DND-41 (cell line): ENCODE measurements at regions not wholly inside any gene's neighbourhood (a gene's known extent, or its start where the extent isn't known, plus 50 kb on each side); places are given as distances from the start of the nearest gene placed in this dataset.
"Not testable (repeated sequence)": the region's sequence is repeated elsewhere in the genome, so short reads cannot be mapped to it uniquely, and the experiment has no call there.

ENCODE experiments used
- ATAC-seq: fragments of 200-7000 bp; cut with Tn5 transposase; 3 replicates; pipeline ENCODE4 v1.9.1; 2021; ENCODE audit warnings: low read depth; ENCODE audit not compliant: insufficient read depth
- DNase-seq: peaks from one replicate; pipeline ENCODE4 v3.0.0-alpha.2; 2020
- H2AFZ ChIP-seq: 2 replicates; pipeline ENCODE4 v1.6.0; 2012; ENCODE audit warnings: low read depth, low read length
- H3K27ac ChIP-seq: 2 replicates; pipeline ENCODE4 v1.5.1; 2012; ENCODE audit warnings: low read length, inconsistent platforms
- H3K27me3 ChIP-seq: fragments of 200-600 bp; sonication (generic); 2 replicates; pipeline ENCODE4 v1.6.0; 2012; ENCODE audit warnings: low read length, mild to moderate bottlenecking, inconsistent platforms; ENCODE audit not compliant: insufficient read depth, poor library complexity
- H3K36me3 ChIP-seq: 2 replicates; pipeline ENCODE4 v1.5.1; 2012; ENCODE audit warnings: low read length, inconsistent platforms; ENCODE audit not compliant: insufficient read depth
- H3K4me1 ChIP-seq: 2 replicates; pipeline ENCODE4 v1.5.1; 2012; ENCODE audit warnings: mild to moderate bottlenecking, low read length; ENCODE audit not compliant: insufficient read depth
- H3K4me2 ChIP-seq: 2 replicates; pipeline ENCODE4 v1.6.0; 2012; ENCODE audit warnings: mild to moderate bottlenecking, moderate library complexity, low read length, inconsistent platforms; ENCODE audit not compliant: insufficient read depth
- H3K4me3 ChIP-seq, 2 experiments: fragments of 200-600 bp in 1 of 2; shearing (Covaris generic) in 1 of 2; 2 replicates each; pipeline ENCODE4 v1.5.1; 2012 to 2016; ENCODE audit warnings: inconsistent platforms in 2 of 2, low read length in 2 of 2, mild to moderate bottlenecking in 2 of 2, low read depth in 1 of 2, moderate library complexity in 1 of 2
- H3K79me2 ChIP-seq: 2 replicates; pipeline ENCODE4 v1.6.0; 2012; ENCODE audit warnings: low read length, inconsistent platforms; ENCODE audit not compliant: insufficient read depth
- H3K9ac ChIP-seq: 2 replicates; pipeline ENCODE4 v1.6.0; 2012; ENCODE audit warnings: low read depth, mild to moderate bottlenecking, inconsistent platforms, low read length, moderate library complexity
- H3K9me3 ChIP-seq: 2 replicates; pipeline ENCODE4 v1.5.1; 2012; ENCODE audit warnings: low read length, moderate library complexity, mild to moderate bottlenecking, inconsistent platforms; ENCODE audit not compliant: insufficient read depth, severe bottlenecking
- H4K20me1 ChIP-seq: 2 replicates; pipeline ENCODE4 v1.6.0; 2012; ENCODE audit warnings: low read length; ENCODE audit not compliant: insufficient read depth
- EZH2 ChIP-seq: IDR thresholded peaks from 3 replicates; pipeline ENCODE4 v1.6.1; 2012; ENCODE audit warnings: borderline replicate concordance, low read depth, mild to moderate bottlenecking, moderate library complexity, low read length, inconsistent platforms; ENCODE audit not compliant: severe bottlenecking
- TF ChIP-seq, protein P1 (sequence below): IDR thresholded peaks from 2 replicates; pipeline ENCODE4 v1.5.1; 2012; ENCODE audit warnings: borderline replicate concordance, low read length, moderate library complexity, mild to moderate bottlenecking; ENCODE audit not compliant: poor library complexity, severe bottlenecking; ENCODE audit errors: extremely low read depth

DNA sequence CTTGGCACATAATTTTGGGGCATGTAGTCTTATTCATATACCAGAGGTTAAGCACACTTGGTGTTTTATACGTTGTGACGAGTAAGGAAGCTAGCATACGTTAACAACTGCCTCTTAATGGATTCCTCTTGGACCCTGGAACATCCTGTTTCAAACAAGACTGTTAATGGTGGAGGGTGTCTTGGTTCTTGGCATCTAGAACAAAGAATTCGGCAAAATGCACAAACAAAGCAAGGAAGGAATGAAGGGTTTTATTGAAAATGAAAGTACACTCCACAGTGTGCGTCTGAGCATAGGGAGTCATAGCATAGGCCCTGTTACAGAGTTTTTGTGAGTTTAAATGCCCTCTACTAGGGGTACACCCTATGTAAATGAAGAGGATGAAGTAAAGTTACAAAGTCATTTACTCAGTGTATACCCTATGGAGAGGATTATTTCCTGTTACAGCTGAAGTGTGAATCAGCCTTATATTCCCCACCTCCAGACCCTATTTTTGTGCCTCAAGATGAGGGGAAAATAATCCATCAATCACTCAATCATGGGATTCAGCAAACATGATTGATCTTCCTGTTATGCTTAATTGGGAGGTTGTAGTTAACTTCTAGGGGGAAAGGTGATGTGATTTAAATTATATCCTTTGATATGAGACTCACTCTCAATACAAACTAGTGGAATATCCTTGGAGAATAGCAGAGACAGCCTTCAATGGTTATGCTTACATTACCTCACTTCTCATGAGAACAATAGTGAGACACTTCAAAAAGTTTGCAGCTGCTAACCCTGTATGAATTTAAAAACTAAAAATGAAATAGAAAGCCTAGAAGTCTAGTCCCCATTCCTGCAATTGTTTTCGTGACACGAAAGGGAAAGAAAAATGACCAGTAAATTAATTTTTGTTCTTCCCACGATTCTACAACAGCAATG lies 84.9 kb upstream of the MYO10 start:
- no peak overlapping the region for H3K27ac ChIP-seq
- H3K4me2 ChIP-seq = no peak overlapping the region
- H3K27me3 ChIP-seq = no peaks in the 10 kb centered on the region
- no peaks in the 10 kb centered on the region for H3K4me1 ChIP-seq
- H3K36me3 ChIP-seq = no peaks in the 10 kb centered on the region
- H3K79me2 ChIP-seq = no peaks in the 10 kb centered on the region
- no peak overlapping the region for H3K9ac ChIP-seq
- H2AFZ ChIP-seq = no peak overlapping the region
- DNase-seq (no peak), ATAC-seq (no peak)
- no peak overlapping the region for H3K4me3 ChIP-seq
- TF ChIP-seq EZH2 = no peak
- TF ChIP-seq, protein P1, sequence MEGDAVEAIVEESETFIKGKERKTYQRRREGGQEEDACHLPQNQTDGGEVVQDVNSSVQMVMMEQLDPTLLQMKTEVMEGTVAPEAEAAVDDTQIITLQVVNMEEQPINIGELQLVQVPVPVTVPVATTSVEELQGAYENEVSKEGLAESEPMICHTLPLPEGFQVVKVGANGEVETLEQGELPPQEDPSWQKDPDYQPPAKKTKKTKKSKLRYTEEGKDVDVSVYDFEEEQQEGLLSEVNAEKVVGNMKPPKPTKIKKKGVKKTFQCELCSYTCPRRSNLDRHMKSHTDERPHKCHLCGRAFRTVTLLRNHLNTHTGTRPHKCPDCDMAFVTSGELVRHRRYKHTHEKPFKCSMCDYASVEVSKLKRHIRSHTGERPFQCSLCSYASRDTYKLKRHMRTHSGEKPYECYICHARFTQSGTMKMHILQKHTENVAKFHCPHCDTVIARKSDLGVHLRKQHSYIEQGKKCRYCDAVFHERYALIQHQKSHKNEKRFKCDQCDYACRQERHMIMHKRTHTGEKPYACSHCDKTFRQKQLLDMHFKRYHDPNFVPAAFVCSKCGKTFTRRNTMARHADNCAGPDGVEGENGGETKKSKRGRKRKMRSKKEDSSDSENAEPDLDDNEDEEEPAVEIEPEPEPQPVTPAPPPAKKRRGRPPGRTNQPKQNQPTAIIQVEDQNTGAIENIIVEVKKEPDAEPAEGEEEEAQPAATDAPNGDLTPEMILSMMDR = no peak
- no peaks in the 10 kb centered on the region for H3K9me3 ChIP-seq
- H4K20me1 ChIP-seq = no peaks in the 10 kb centered on the region

DNA sequence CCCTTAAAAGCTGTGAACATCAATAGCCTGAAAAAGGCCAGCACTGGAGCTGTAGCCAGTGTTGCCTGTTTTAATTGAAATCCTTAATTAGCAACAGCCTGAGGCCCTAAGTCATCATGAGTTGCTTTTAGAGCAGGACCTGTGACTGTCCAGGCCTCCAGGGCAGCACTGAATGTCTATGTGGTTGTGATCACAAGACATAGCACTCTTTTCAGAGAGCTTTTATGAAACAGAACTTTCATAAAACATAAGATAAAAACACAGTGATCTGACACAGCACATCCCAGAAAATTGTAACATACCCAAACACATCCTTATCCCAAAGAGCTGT lies 85.5 kb upstream of the MYO10 start:
- ATAC-seq (no peak), DNase-seq (no peak)
- Histone ChIP-seq H4K20me1 (no peaks in the 10 kb centered on the region), H3K36me3 (no peaks in the 10 kb centered on the region), H3K27me3 (no peaks in the 10 kb centered on the region), H3K4me1 (no peaks in the 10 kb centered on the region), H3K4me2 (no peak overlapping the region), H2AFZ (no peak overlapping the region), H3K4me3 (no peak overlapping the region), H3K9ac (no peak overlapping the region), H3K27ac (no peak overlapping the region), H3K9me3 (no peaks in the 10 kb centered on the region), H3K79me2 (no peaks in the 10 kb centered on the region)
- TF ChIP-seq EZH2 = no peak
- TF ChIP-seq, protein P1 = no peak

- H3K4me2 ChIP-seq = no peak overlapping the region
- no peak overlapping the region for H3K27ac ChIP-seq
- H3K79me2 ChIP-seq = no peaks in the 10 kb centered on the region
- no peaks in the 10 kb centered on the region for H3K27me3 ChIP-seq
- ATAC-seq (no peak), DNase-seq (no peak)
- H3K4me3 ChIP-seq = no peak overlapping the region
- H3K9me3 ChIP-seq = no peaks in the 10 kb centered on the region
- no peaks in the 10 kb centered on the region for H4K20me1 ChIP-seq
- no peaks in the 10 kb centered on the region for H3K4me1 ChIP-seq
- TF ChIP-seq, protein P1 = no peak
- no peak for TF ChIP-seq EZH2
- no peak overlapping the region for H3K9ac ChIP-seq
- no peak overlapping the region for H2AFZ ChIP-seq
- no peaks in the 10 kb centered on the region for H3K36me3 ChIP-seq
Measured at GRCh38 chr5:17022296-17022695, 86.2 kb upstream of the MYO10 start.

DNA sequence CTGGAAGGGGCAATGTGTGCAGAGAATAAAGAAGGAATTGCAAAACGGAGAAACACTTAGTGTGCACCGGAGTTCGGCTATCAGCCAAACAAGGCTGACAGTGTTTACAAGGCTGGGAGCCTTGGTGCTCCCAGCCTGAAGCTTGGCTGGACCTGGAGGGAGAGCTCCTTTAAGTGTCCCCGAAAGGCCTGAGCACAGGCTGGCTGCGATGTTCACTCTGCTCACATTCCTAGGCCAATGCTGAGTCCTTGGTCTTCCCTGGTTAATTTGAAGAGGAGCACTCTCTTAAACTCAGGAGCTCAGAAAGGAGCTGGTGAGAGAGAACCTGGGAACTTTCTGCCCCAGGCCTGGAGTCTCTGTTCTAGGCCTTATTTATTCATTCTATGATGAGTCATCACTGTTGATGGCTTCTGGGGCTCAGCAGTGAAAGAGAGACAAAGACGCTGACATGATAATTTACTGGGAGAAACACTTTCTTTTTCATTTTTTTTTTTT lies 88.6 kb upstream of the MYO10 start:
- Histone ChIP-seq H3K4me3 (no peak overlapping the region), H2AFZ (no peak overlapping the region), H3K79me2 (no peaks in the 10 kb centered on the region), H3K4me1 (no peaks in the 10 kb centered on the region), H3K9me3 (no peaks in the 10 kb centered on the region), H3K27ac (no peak overlapping the region), H3K4me2 (no peak overlapping the region), H3K27me3 (no peaks in the 10 kb centered on the region), H3K9ac (no peak overlapping the region), H3K36me3 (no peaks in the 10 kb centered on the region), H4K20me1 (no peaks in the 10 kb centered on the region)
- DNase-seq (no peak), ATAC-seq (no peak)
- TF ChIP-seq EZH2 = no peak
- TF ChIP-seq, protein P1 = no peak

- not testable (repeated sequence) for H3K9me3 ChIP-seq, H3K9ac ChIP-seq, DNase-seq, H3K4me3 ChIP-seq, H3K27ac ChIP-seq, H3K36me3 ChIP-seq, H3K4me1 ChIP-seq, H2AFZ ChIP-seq, H3K27me3 ChIP-seq, H3K79me2 ChIP-seq, H3K4me2 ChIP-seq, ATAC-seq, H4K20me1 ChIP-seq
Measured at GRCh38 chr5:17031659-17032277, 95.7 kb upstream of the MYO10 start.
